ENCODE measurements at regions not wholly inside any gene's neighbourhood (a gene's known extent, or its start where the extent isn't known, plus 50 kb on each side); places are given as distances from the start of the nearest gene placed in this dataset.

GRCh38 chr6:111984516-111985201 lies 69.2 kb upstream of the CCN6 start:
- Histone ChIP-seq H3K27me3 (no peaks in the 10 kb centered on the region), H3K27ac (no peak overlapping the region), H3K4me3 (no peak overlapping the region), H3K4me1 (peaks cover 3% of the 10 kb centered on the region), H3K9me3 (no peaks in the 10 kb centered on the region), H3K36me3 (ENCODE audit: low read depth, missing control alignments) (no peaks in the 10 kb centered on the region)
- TF ChIP-seq CTCF (IDR thresholded peaks at IDR 0.05), result no peak
- no peak for TF ChIP-seq POLR2A (IDR thresholded peaks at IDR 0.05)
- 78 to 89% methylated on average over 5 of the region's 5 CpGs for WGBS, 2 donors
- intact Hi-C loops (cut with DNase I; ENCODE audit: low total_unique reads), result no loop called here
- DNase-seq, result no peak

GRCh38 chr6:111985202-111985731 lies 68.6 kb upstream of the CCN6 start:
- TF ChIP-seq POLR2A (IDR thresholded peaks at IDR 0.05) (no peak), CTCF (IDR thresholded peaks at IDR 0.05) (peak in 1 of 3 experiments; percentile 3)
- Histone ChIP-seq H3K4me3 (no peak overlapping the region), H3K27ac (no peak overlapping the region), H3K36me3 (ENCODE audit: low read depth, missing control alignments) (no peaks in the 10 kb centered on the region), H3K9me3 (no peaks in the 10 kb centered on the region), H3K27me3 (no peaks in the 10 kb centered on the region), H3K4me1 (peaks cover 3% of the 10 kb centered on the region)
- WGBS, 2 donors, result 81 to 83% methylated on average over 4 of the region's 4 CpGs
- DNase-seq, result no peak
- intact Hi-C loops (cut with DNase I; ENCODE audit: low total_unique reads), result no loop called here

GRCh38 chr6:111986651-111987050 lies 67.3 kb upstream of the CCN6 start:
- no peaks in the 10 kb centered on the region for H3K27me3 ChIP-seq
- H3K27ac ChIP-seq, result no peak overlapping the region
- no peaks in the 10 kb centered on the region for H3K4me1 ChIP-seq
- WGBS, 2 donors, result 90 to 97% methylated on average over 3 of the region's 3 CpGs
- intact Hi-C loops (cut with DNase I; ENCODE audit: low total_unique reads), result no loop called here
- no peaks in the 10 kb centered on the region for H3K36me3 ChIP-seq (ENCODE audit: low read depth, missing control alignments)
- TF ChIP-seq POLR2A (IDR thresholded peaks at IDR 0.05), result no peak
- TF ChIP-seq CTCF (IDR thresholded peaks at IDR 0.05), result no peak
- DNase-seq, result no peak
- H3K4me3 ChIP-seq, result no peak overlapping the region
- no peaks in the 10 kb centered on the region for H3K9me3 ChIP-seq

GRCh38 chr6:111987295-111987694 lies 66.6 kb upstream of the CCN6 start:
- Histone ChIP-seq H3K27ac (no peak overlapping the region), H3K9me3 (no peaks in the 10 kb centered on the region), H3K36me3 (ENCODE audit: low read depth, missing control alignments) (no peaks in the 10 kb centered on the region), H3K4me1 (no peaks in the 10 kb centered on the region), H3K27me3 (no peaks in the 10 kb centered on the region), H3K4me3 (no peak overlapping the region)
- 64 to 65% methylated on average over 1 of the region's 1 CpG for WGBS, 2 donors
- intact Hi-C loops (cut with DNase I; ENCODE audit: low total_unique reads), result no loop called here
- TF ChIP-seq POLR2A (IDR thresholded peaks at IDR 0.05), result no peak
- TF ChIP-seq CTCF (IDR thresholded peaks at IDR 0.05), result no peak
- DNase-seq, result no peak

- TF ChIP-seq CTCF (IDR thresholded peaks at IDR 0.05), result no peak
- Histone ChIP-seq H3K36me3 (ENCODE audit: low read depth, missing control alignments) (no peaks in the 10 kb centered on the region), H3K4me1 (no peaks in the 10 kb centered on the region), H3K27me3 (no peaks in the 10 kb centered on the region), H3K4me3 (no peak overlapping the region), H3K27ac (no peak overlapping the region), H3K9me3 (no peaks in the 10 kb centered on the region)
- WGBS, 2 donors, result 47 to 95% methylated on average over 2 of the region's 2 CpGs
- intact Hi-C loops (cut with DNase I; ENCODE audit: low total_unique reads), result no loop called here
- no peak for DNase-seq
These were observed 65.0 kb upstream of the CCN6 start for GRCh38 chr6:111988926-111989325.

All from testis (tissue), 2 donors.